IMR-90 (cell line): ENCODE measurements at regions not wholly inside any gene's neighbourhood (a gene's known extent, or its start where the extent isn't known, plus 50 kb on each side); places are given as distances from the start of the nearest gene placed in this dataset.

Experiments used
- CEBPB ChIP-seq: IDR thresholded peaks from 2 replicates; pipeline ENCODE4 v1.6.1; 2012; ENCODE audit warnings: low read depth, low read length, improper control_type of control experiment
- CHD1 ChIP-seq: IDR thresholded peaks from 2 replicates; pipeline ENCODE4 v1.6.1; 2012; ENCODE audit warnings: low read depth, low read length, improper control_type of control experiment
- FOS ChIP-seq: fragments of 150-350 bp; IDR thresholded peaks from 2 replicates; pipeline ENCODE4 v1.6.1; 2016; ENCODE audit warnings: low read depth, low read length
- MAFK ChIP-seq: IDR thresholded peaks from 2 replicates; pipeline ENCODE4 v1.6.1; 2012; ENCODE audit warnings: low read depth, low read length, improper control_type of control experiment
- MXI1 ChIP-seq: IDR thresholded peaks from 2 replicates; pipeline ENCODE4 v1.6.1; 2012; ENCODE audit warnings: low read depth, mild to moderate bottlenecking, low read length, moderate library complexity, borderline replicate concordance
- NFE2L2 ChIP-seq: fragments of 150-350 bp; IDR thresholded peaks from 2 replicates; pipeline ENCODE4 v1.6.1; 2016; ENCODE audit warnings: low read depth, mild to moderate bottlenecking, low read length
- POLR2A ChIP-seq: IDR thresholded peaks from 2 replicates; pipeline ENCODE4 v1.6.1; 2012; ENCODE audit warnings: mild to moderate bottlenecking, low read depth, low read length
- RAD21 ChIP-seq: IDR thresholded peaks from 2 replicates; pipeline ENCODE4 v1.6.1; 2012; ENCODE audit warnings: low read length, improper control_type of control experiment
- RCOR1 ChIP-seq: IDR thresholded peaks from 2 replicates; pipeline ENCODE4 v1.6.1; 2012; ENCODE audit warnings: mild to moderate bottlenecking, low read length, improper control_type of control experiment; ENCODE audit not compliant: insufficient replicate concordance
- RFX5 ChIP-seq: IDR thresholded peaks from 2 replicates; pipeline ENCODE4 v1.8.0; 2012; ENCODE audit warnings: low read depth, mild to moderate bottlenecking, low read length, moderate library complexity
- TF ChIP-seq, protein P1 (sequence below): conservative IDR thresholded peaks from 2 replicates; pipeline ENCODE4 v1.5.1; 2012; ENCODE audit warnings: mild to moderate bottlenecking, low read depth, low read length, improper control_type of control experiment
- TF ChIP-seq, protein P2 (sequence below): fragments of 150-350 bp; IDR thresholded peaks from 2 replicates; pipeline ENCODE4 v1.6.1; 2017; ENCODE audit warnings: mild to moderate bottlenecking, antibody characterized with exemption, low read length, low read depth
- TF ChIP-seq, protein P3 (sequence below): fragments of 150-350 bp; IDR thresholded peaks from 2 replicates; pipeline ENCODE4 v1.6.1; 2016; ENCODE audit warnings: low read depth, mild to moderate bottlenecking, low read length, moderate library complexity, borderline replicate concordance

DNA sequence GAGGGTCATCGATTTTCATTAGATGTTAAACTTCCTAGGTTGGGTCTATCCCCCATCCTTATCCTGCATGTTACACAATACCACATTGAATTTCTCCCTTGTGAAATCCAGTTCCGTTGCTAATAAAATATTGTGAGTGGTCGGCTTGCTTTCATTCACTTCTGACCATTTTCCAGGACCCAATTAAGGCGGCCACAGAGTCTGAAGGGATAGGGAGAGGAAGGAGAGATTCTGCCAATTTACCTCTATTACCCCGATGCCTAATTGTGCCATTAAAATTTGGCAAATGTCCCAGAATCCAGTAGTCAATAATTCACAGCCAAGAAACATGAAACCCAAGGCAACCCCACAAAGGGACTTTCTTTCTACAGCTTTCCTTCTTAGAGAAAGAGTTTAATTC is 129.9 kb downstream of the IPMK start:
- TF ChIP-seq NFE2L2 = no peak
- TF ChIP-seq CEBPB = 0 out of 2 replicates have a peak, but pooled peaks have one; percentile 21
- TF ChIP-seq RFX5 = no peak
- TF ChIP-seq, protein P1, sequence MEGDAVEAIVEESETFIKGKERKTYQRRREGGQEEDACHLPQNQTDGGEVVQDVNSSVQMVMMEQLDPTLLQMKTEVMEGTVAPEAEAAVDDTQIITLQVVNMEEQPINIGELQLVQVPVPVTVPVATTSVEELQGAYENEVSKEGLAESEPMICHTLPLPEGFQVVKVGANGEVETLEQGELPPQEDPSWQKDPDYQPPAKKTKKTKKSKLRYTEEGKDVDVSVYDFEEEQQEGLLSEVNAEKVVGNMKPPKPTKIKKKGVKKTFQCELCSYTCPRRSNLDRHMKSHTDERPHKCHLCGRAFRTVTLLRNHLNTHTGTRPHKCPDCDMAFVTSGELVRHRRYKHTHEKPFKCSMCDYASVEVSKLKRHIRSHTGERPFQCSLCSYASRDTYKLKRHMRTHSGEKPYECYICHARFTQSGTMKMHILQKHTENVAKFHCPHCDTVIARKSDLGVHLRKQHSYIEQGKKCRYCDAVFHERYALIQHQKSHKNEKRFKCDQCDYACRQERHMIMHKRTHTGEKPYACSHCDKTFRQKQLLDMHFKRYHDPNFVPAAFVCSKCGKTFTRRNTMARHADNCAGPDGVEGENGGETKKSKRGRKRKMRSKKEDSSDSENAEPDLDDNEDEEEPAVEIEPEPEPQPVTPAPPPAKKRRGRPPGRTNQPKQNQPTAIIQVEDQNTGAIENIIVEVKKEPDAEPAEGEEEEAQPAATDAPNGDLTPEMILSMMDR = no peak
- no peak for TF ChIP-seq RCOR1
- no peak for TF ChIP-seq FOS
- TF ChIP-seq POLR2A = no peak
- TF ChIP-seq, protein P2, sequence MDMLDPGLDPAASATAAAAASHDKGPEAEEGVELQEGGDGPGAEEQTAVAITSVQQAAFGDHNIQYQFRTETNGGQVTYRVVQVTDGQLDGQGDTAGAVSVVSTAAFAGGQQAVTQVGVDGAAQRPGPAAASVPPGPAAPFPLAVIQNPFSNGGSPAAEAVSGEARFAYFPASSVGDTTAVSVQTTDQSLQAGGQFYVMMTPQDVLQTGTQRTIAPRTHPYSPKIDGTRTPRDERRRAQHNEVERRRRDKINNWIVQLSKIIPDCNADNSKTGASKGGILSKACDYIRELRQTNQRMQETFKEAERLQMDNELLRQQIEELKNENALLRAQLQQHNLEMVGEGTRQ = no peak
- TF ChIP-seq MXI1 = no peak
- no peak for TF ChIP-seq RAD21
- TF ChIP-seq MAFK = no peak
- no peak for TF ChIP-seq CHD1
- TF ChIP-seq, protein P3, sequence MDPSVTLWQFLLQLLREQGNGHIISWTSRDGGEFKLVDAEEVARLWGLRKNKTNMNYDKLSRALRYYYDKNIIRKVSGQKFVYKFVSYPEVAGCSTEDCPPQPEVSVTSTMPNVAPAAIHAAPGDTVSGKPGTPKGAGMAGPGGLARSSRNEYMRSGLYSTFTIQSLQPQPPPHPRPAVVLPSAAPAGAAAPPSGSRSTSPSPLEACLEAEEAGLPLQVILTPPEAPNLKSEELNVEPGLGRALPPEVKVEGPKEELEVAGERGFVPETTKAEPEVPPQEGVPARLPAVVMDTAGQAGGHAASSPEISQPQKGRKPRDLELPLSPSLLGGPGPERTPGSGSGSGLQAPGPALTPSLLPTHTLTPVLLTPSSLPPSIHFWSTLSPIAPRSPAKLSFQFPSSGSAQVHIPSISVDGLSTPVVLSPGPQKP = no peak
